ENCODE measurements at regions not wholly inside any gene's neighbourhood (a gene's known extent, or its start where the extent isn't known, plus 50 kb on each side); places are given as distances from the start of the nearest gene placed in this dataset.

GRCh38 chr2:235211056-235211455 is 259.2 kb downstream of the SH3BP4 start (continued):
- TF ChIP-seq SUZ12 (IDR thresholded peaks at IDR 0.05; ENCODE audit: low read length), result no peak
- no peak for TF ChIP-seq MAFK (IDR thresholded peaks at IDR 0.05; ENCODE audit: low read depth, low read length)
- TF ChIP-seq JUN (IDR thresholded peaks at IDR 0.05; ENCODE audit: low read depth, low read length), result no peak
- TF ChIP-seq RNF2 (IDR thresholded peaks at IDR 0.05; ENCODE audit: borderline replicate concordance, low read depth, low read length, missing control alignments, poor library complexity, severe bottlenecking), result no peak
